Gastrocnemius medialis (tissue), 4 donors: ENCODE measurements at regions not wholly inside any gene's neighbourhood (a gene's known extent, or its start where the extent isn't known, plus 50 kb on each side); places are given as distances from the start of the nearest gene placed in this dataset.

Experiments
- POLR2A ChIP-seq, 2 donors: fragments of 450-650 bp; IDR thresholded peaks; one replicate each; pipeline ENCODE4 v1.6.1; 2017; ENCODE audit warnings: antibody characterized with exemption in 2 of 2, mild to moderate bottlenecking in 2 of 2, moderate library complexity in 2 of 2
- TF ChIP-seq, protein P1 (sequence below), 5 experiments: fragments of 450-650 bp in 3 of 5; fragments of 200-600 bp in 2 of 5; sonication (generic) in 2 of 5; IDR thresholded peaks in 4 of 5; conservative IDR thresholded peaks in 1 of 5; 1 replicate in 4 of 5; 2 replicates in 1 of 5; pipeline ENCODE4 v1.5.1; 2016 to 2019; ENCODE audit warnings: antibody characterized with exemption in 5 of 5, mild to moderate bottlenecking in 3 of 5, moderate library complexity in 3 of 5

- TF ChIP-seq, protein P1, sequence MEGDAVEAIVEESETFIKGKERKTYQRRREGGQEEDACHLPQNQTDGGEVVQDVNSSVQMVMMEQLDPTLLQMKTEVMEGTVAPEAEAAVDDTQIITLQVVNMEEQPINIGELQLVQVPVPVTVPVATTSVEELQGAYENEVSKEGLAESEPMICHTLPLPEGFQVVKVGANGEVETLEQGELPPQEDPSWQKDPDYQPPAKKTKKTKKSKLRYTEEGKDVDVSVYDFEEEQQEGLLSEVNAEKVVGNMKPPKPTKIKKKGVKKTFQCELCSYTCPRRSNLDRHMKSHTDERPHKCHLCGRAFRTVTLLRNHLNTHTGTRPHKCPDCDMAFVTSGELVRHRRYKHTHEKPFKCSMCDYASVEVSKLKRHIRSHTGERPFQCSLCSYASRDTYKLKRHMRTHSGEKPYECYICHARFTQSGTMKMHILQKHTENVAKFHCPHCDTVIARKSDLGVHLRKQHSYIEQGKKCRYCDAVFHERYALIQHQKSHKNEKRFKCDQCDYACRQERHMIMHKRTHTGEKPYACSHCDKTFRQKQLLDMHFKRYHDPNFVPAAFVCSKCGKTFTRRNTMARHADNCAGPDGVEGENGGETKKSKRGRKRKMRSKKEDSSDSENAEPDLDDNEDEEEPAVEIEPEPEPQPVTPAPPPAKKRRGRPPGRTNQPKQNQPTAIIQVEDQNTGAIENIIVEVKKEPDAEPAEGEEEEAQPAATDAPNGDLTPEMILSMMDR (IDR thresholded peaks at IDR 0.05 in 4 of 5, conservative IDR thresholded peaks at IDR 0.05 in 1 of 5) = no peak
- TF ChIP-seq POLR2A (IDR thresholded peaks at IDR 0.05) = no peak
Observed at GRCh38 chr18:4639628-4640310, 184.7 kb upstream of the DLGAP1 start.
